GM19468 (cell line): ENCODE measurements at regions not wholly inside any gene's neighbourhood (a gene's known extent, or its start where the extent isn't known, plus 50 kb on each side); places are given as distances from the start of the nearest gene placed in this dataset.

ENCODE experiments used
- ATAC-seq: cut with Tn5 transposase; IDR thresholded peaks from one replicate; pipeline ENCODE4 v1.9.1; 2021; ENCODE audit warnings: mild to moderate bottlenecking, moderate library complexity, moderate number of reproducible peaks; ENCODE audit not compliant: unreplicated experiment; ENCODE audit errors: extremely low read depth

- ATAC-seq, result no peak
Observed at GRCh38 chr1:208909011-208909984, 665.1 kb upstream of the PLXNA2 start.

- ATAC-seq, result no peak
Observed at GRCh38 chr1:208910161-208910560, 666.0 kb upstream of the PLXNA2 start.

GRCh38 chr1:208917281-208917680 is 666.2 kb upstream of the CAMK1G start:
- ATAC-seq, result no peak

- no peak for ATAC-seq
Observed at GRCh38 chr1:208917723-208918122, 665.8 kb upstream of the CAMK1G start.

- no peak for ATAC-seq
Observed at GRCh38 chr1:208918160-208918559, 665.4 kb upstream of the CAMK1G start.

- no peak for ATAC-seq
Observed at GRCh38 chr1:208919371-208919770, 664.1 kb upstream of the CAMK1G start.

- no peak for ATAC-seq
Observed at GRCh38 chr1:208921259-208921658, 662.3 kb upstream of the CAMK1G start.

- no peak for ATAC-seq
Observed at GRCh38 chr1:208923456-208923855, 660.1 kb upstream of the CAMK1G start.

- no peak for ATAC-seq
Observed at GRCh38 chr1:208923946-208924720, 659.4 kb upstream of the CAMK1G start.

GRCh38 chr1:208924928-208925327 is 658.6 kb upstream of the CAMK1G start:
- no peak for ATAC-seq

GRCh38 chr1:208928349-208929010 is 655.0 kb upstream of the CAMK1G start:
- no peak for ATAC-seq

- ATAC-seq, result no peak
Observed at GRCh38 chr1:208929575-208929974, 653.9 kb upstream of the CAMK1G start.

- ATAC-seq, result no peak
Observed at GRCh38 chr1:208931936-208932335, 651.6 kb upstream of the CAMK1G start.

GRCh38 chr1:208933984-208934525 is 649.5 kb upstream of the CAMK1G start:
- no peak for ATAC-seq

- no peak for ATAC-seq
Observed at GRCh38 chr1:208934933-208935332, 648.6 kb upstream of the CAMK1G start.

- ATAC-seq, result no peak
Observed at GRCh38 chr1:208935517-208936187, 647.9 kb upstream of the CAMK1G start.

- no peak for ATAC-seq
Observed at GRCh38 chr1:208939537-208940085, 643.9 kb upstream of the CAMK1G start.

- no peak for ATAC-seq
Observed at GRCh38 chr1:208942394-208943130, 641.0 kb upstream of the CAMK1G start.

- ATAC-seq, result no peak
Observed at GRCh38 chr1:208943291-208943690, 640.2 kb upstream of the CAMK1G start.
